Suprapubic skin (tissue), 4 donors: ENCODE measurements at regions not wholly inside any gene's neighbourhood (a gene's known extent, or its start where the extent isn't known, plus 50 kb on each side); places are given as distances from the start of the nearest gene placed in this dataset.

Source experiments
- POLR2A ChIP-seq, 2 donors: fragments of 450-650 bp; IDR thresholded peaks; one replicate each; pipeline ENCODE4 v1.6.1; 2017; ENCODE audit warnings: antibody characterized with exemption in 2 of 2, mild to moderate bottlenecking in 2 of 2, moderate library complexity in 2 of 2
- POLR2AphosphoS5 ChIP-seq, 3 donors: sonication (generic); formaldehyde crosslinking; IDR thresholded peaks; one replicate each; pipeline ENCODE4 v1.6.1; 2017; ENCODE audit warnings: antibody characterized with exemption in 3 of 3
- TF ChIP-seq, protein P1 (sequence below), 2 donors: fragments of 200-600 bp in 1 of 2; fragments of 450-650 bp in 1 of 2; sonication (generic) in 1 of 2; IDR thresholded peaks; one replicate each; pipeline ENCODE4 v1.5.1; 2016 to 2019; ENCODE audit warnings: antibody characterized with exemption in 2 of 2, mild to moderate bottlenecking in 1 of 2, moderate library complexity in 1 of 2

DNA sequence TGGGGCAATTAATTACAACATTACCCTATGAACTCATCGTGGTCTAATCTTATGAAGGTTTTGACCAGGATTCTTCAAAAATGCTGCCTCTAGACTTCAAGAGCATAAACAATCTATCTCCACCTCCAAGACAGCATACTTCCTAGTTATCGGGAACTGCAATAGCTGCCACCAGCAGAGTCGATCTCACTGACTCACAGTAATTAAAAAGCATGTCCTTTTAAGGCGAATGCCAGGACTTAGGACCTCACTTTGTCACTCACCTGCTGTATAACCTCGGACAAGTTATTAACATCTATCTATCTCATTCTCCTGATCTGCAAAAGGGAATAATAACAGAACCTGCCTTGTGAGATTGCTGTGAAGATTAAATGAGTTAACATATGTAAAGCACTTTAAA is 666.0 kb upstream of the COBL start:
- TF ChIP-seq POLR2A (IDR thresholded peaks at IDR 0.05) (no peak), POLR2AphosphoS5 (IDR thresholded peaks at IDR 0.05) (no peak)
- TF ChIP-seq, protein P1, sequence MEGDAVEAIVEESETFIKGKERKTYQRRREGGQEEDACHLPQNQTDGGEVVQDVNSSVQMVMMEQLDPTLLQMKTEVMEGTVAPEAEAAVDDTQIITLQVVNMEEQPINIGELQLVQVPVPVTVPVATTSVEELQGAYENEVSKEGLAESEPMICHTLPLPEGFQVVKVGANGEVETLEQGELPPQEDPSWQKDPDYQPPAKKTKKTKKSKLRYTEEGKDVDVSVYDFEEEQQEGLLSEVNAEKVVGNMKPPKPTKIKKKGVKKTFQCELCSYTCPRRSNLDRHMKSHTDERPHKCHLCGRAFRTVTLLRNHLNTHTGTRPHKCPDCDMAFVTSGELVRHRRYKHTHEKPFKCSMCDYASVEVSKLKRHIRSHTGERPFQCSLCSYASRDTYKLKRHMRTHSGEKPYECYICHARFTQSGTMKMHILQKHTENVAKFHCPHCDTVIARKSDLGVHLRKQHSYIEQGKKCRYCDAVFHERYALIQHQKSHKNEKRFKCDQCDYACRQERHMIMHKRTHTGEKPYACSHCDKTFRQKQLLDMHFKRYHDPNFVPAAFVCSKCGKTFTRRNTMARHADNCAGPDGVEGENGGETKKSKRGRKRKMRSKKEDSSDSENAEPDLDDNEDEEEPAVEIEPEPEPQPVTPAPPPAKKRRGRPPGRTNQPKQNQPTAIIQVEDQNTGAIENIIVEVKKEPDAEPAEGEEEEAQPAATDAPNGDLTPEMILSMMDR (IDR thresholded peaks at IDR 0.05) = no peak
